ENCODE measurements at regions not wholly inside any gene's neighbourhood (a gene's known extent, or its start where the extent isn't known, plus 50 kb on each side); places are given as distances from the start of the nearest gene placed in this dataset.

GRCh38 chr5:34551911-34552433 is 104.2 kb upstream of the RAI14 start:
- H2AFZ ChIP-seq (ENCODE audit: low read depth, low read length) = no peak overlapping the region
- no peak overlapping the region for H3K4me2 ChIP-seq (ENCODE audit: low read length)
- TF ChIP-seq, protein P1, sequence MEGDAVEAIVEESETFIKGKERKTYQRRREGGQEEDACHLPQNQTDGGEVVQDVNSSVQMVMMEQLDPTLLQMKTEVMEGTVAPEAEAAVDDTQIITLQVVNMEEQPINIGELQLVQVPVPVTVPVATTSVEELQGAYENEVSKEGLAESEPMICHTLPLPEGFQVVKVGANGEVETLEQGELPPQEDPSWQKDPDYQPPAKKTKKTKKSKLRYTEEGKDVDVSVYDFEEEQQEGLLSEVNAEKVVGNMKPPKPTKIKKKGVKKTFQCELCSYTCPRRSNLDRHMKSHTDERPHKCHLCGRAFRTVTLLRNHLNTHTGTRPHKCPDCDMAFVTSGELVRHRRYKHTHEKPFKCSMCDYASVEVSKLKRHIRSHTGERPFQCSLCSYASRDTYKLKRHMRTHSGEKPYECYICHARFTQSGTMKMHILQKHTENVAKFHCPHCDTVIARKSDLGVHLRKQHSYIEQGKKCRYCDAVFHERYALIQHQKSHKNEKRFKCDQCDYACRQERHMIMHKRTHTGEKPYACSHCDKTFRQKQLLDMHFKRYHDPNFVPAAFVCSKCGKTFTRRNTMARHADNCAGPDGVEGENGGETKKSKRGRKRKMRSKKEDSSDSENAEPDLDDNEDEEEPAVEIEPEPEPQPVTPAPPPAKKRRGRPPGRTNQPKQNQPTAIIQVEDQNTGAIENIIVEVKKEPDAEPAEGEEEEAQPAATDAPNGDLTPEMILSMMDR (IDR thresholded peaks at IDR 0.05; ENCODE audit: poor library complexity, severe bottlenecking) = no peak
- TF ChIP-seq MXI1 (conservative IDR thresholded peaks at IDR 0.05; ENCODE audit: poor library complexity, severe bottlenecking) (no peak), POLR2AphosphoS5 (IDR thresholded peaks at IDR 0.05) (no peak), EZH2 (IDR thresholded peaks at IDR 0.05; ENCODE audit: borderline replicate concordance, insufficient read depth, low read length, poor library complexity, severe bottlenecking) (no peak), TAF1 (IDR thresholded peaks at IDR 0.05; ENCODE audit: low read depth) (no peak), RAD21 (conservative IDR thresholded peaks at IDR 0.05) (no peak), EP300 (conservative IDR thresholded peaks at IDR 0.05; ENCODE audit: poor library complexity, severe bottlenecking) (no peak), SMC3 (conservative IDR thresholded peaks at IDR 0.05; ENCODE audit: poor library complexity) (no peak)
- TF ChIP-seq, protein P2, sequence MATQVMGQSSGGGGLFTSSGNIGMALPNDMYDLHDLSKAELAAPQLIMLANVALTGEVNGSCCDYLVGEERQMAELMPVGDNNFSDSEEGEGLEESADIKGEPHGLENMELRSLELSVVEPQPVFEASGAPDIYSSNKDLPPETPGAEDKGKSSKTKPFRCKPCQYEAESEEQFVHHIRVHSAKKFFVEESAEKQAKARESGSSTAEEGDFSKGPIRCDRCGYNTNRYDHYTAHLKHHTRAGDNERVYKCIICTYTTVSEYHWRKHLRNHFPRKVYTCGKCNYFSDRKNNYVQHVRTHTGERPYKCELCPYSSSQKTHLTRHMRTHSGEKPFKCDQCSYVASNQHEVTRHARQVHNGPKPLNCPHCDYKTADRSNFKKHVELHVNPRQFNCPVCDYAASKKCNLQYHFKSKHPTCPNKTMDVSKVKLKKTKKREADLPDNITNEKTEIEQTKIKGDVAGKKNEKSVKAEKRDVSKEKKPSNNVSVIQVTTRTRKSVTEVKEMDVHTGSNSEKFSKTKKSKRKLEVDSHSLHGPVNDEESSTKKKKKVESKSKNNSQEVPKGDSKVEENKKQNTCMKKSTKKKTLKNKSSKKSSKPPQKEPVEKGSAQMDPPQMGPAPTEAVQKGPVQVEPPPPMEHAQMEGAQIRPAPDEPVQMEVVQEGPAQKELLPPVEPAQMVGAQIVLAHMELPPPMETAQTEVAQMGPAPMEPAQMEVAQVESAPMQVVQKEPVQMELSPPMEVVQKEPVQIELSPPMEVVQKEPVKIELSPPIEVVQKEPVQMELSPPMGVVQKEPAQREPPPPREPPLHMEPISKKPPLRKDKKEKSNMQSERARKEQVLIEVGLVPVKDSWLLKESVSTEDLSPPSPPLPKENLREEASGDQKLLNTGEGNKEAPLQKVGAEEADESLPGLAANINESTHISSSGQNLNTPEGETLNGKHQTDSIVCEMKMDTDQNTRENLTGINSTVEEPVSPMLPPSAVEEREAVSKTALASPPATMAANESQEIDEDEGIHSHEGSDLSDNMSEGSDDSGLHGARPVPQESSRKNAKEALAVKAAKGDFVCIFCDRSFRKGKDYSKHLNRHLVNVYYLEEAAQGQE (IDR thresholded peaks at IDR 0.05; ENCODE audit: borderline replicate concordance) = no peak

DNA sequence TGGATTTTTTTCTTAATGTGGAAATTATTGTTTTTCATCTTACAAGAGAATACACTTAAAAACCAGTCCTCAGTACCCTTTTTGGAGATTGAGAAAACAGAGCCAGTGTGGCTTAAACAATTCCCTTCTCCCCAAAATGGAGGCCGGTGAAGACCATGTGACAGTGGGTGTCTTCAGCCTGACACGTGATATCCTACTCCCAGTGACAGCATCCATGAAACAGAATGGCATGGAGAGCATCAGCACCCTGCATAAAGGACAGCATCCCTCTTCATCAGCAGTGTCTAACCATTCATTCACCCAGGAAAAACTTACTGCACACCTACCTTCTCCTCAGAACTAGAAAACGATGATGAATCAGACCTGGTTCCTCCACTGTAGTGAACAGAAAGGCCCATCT is 103.4 kb upstream of the RAI14 start:
- no peaks in the 10 kb centered on the region for H3F3A ChIP-seq (ENCODE audit: insufficient read depth, low read length, poor library complexity, severe bottlenecking)
- H3K36me3 ChIP-seq (ENCODE audit: insufficient read depth, low read length) = no peaks in the 10 kb centered on the region
- no peak overlapping the region for H3K4me3 ChIP-seq (ENCODE audit: low read length)
- no peaks in the 10 kb centered on the region for H3K79me2 ChIP-seq (replicated peaks; ENCODE audit: insufficient read depth, low read length)
- H3K9me3 ChIP-seq (ENCODE audit: low read length) = no peaks in the 10 kb centered on the region
- H3K27ac ChIP-seq (ENCODE audit: low read length) = no peak overlapping the region
- no peak overlapping the region for H3K9ac ChIP-seq (ENCODE audit: low read length)
- no peaks in the 10 kb centered on the region for H4K20me1 ChIP-seq (ENCODE audit: insufficient read depth)
- TF ChIP-seq EZH2 (IDR thresholded peaks at IDR 0.05; ENCODE audit: borderline replicate concordance, insufficient read depth, low read length, poor library complexity, severe bottlenecking) (no peak), SMC3 (conservative IDR thresholded peaks at IDR 0.05; ENCODE audit: poor library complexity) (no peak)
- TF ChIP-seq, protein P1 (IDR thresholded peaks at IDR 0.05; ENCODE audit: poor library complexity, severe bottlenecking) = no peak
- TF ChIP-seq, protein P2 (IDR thresholded peaks at IDR 0.05; ENCODE audit: borderline replicate concordance) = no peak
- no peak overlapping the region for H3K4me2 ChIP-seq (ENCODE audit: low read length)
- no peaks in the 10 kb centered on the region for H3K9me2 ChIP-seq (ENCODE audit: insufficient read depth, low read length)
- no peaks in the 10 kb centered on the region for H3K27me3 ChIP-seq (ENCODE audit: insufficient read depth, low read depth, low read length)
- H2AFZ ChIP-seq (ENCODE audit: low read depth, low read length) = no peak overlapping the region

More at GRCh38 chr5:34551911-34552433, 104.2 kb upstream of the RAI14 start:
- Histone ChIP-seq H3K9me3 (ENCODE audit: low read length) (no peaks in the 10 kb centered on the region), H3K9me2 (ENCODE audit: insufficient read depth, low read length) (no peaks in the 10 kb centered on the region), H3K9ac (ENCODE audit: low read length) (no peak overlapping the region), H3K4me3 (ENCODE audit: low read length) (no peak overlapping the region), H3K36me3 (ENCODE audit: insufficient read depth, low read length) (no peaks in the 10 kb centered on the region), H3K27me3 (ENCODE audit: insufficient read depth, low read depth, low read length) (no peaks in the 10 kb centered on the region), H3K79me2 (replicated peaks; ENCODE audit: insufficient read depth, low read length) (no peaks in the 10 kb centered on the region), H3K27ac (ENCODE audit: low read length) (no peak overlapping the region), H4K20me1 (ENCODE audit: insufficient read depth) (no peaks in the 10 kb centered on the region), H3F3A (ENCODE audit: insufficient read depth, low read length, poor library complexity, severe bottlenecking) (no peaks in the 10 kb centered on the region)

All from neural cell (in vitro differentiated cells).